H1 (cell line): ENCODE measurements at regions not wholly inside any gene's neighbourhood (a gene's known extent, or its start where the extent isn't known, plus 50 kb on each side); places are given as distances from the start of the nearest gene placed in this dataset.

Experiments used
- CTCF ChIA-PET: fragments of 300-600 bp; sonication (Branson Sonifier 250); formaldehyde crosslinking; loops from one replicate; lab custom pipeline; 2021; ENCODE audit not compliant: partially characterized antibody; lab: Charles Lee
- POLR2A ChIA-PET: fragments of 300-600 bp; sonication (Branson Sonifier 250); formaldehyde crosslinking; loops from one replicate; lab custom pipeline; 2021; ENCODE audit warnings: inconsistent platforms; ENCODE audit not compliant: partially characterized antibody; lab: Charles Lee
- DNase-seq, 2 experiments: peaks; one replicate each; pipeline versions ENCODE4 v3.0.0 to v3.0.0-alpha.2; 2010 to 2022; ENCODE audit warnings: low spot score in 2 of 2, low read depth in 1 of 2, mixed read lengths in 1 of 2
- FAIRE-seq: peaks from 2 replicates; lab custom pipeline; 2011; peaks lifted over from hg19 to GRCh38; lab: Jason Lieb, UNC
- H2AFZ ChIP-seq: 2 replicates; pipeline ENCODE4 v1.8.1; 2012; ENCODE audit warnings: low read length, inconsistent platforms
- H2AK5ac ChIP-seq: 2 replicates; pipeline ENCODE4 v1.6.1; 2013; ENCODE audit warnings: low read depth, low read length
- H2BK120ac ChIP-seq: replicated peaks from 2 replicates; pipeline ENCODE3; 2013; ENCODE audit warnings: low read depth, low read length, inconsistent platforms
- H2BK12ac ChIP-seq: 2 replicates; pipeline ENCODE4 v1.6.1; 2013; ENCODE audit warnings: low read depth, low read length
- H2BK15ac ChIP-seq: 2 replicates; pipeline ENCODE4 v1.6.1; 2013; ENCODE audit warnings: low read length
- H2BK20ac ChIP-seq: 2 replicates; pipeline ENCODE4 v1.6.1; 2013; ENCODE audit warnings: low read length
- H2BK5ac ChIP-seq: 2 replicates; pipeline ENCODE4 v1.6.1; 2013; ENCODE audit warnings: low read depth, low read length
- H3K14ac ChIP-seq: 2 replicates; pipeline ENCODE4 v1.6.1; 2013; ENCODE audit warnings: inconsistent platforms; ENCODE audit not compliant: insufficient read length
- H3K18ac ChIP-seq: 2 replicates; pipeline ENCODE4 v1.6.1; 2013; ENCODE audit warnings: low read length; ENCODE audit errors: extremely low read depth
- H3K23ac ChIP-seq: 2 replicates; pipeline ENCODE4 v1.6.1; 2013; ENCODE audit warnings: inconsistent platforms; ENCODE audit not compliant: insufficient read length
- H3K23me2 ChIP-seq: 2 replicates; pipeline ENCODE4 v1.6.1; 2013; ENCODE audit warnings: low read depth, low read length
- H3K27ac ChIP-seq: 2 replicates; pipeline ENCODE4 v1.6.1; 2011; ENCODE audit warnings: low read depth, low read length, inconsistent platforms
- H3K27me3 ChIP-seq, 4 experiments: replicated peaks in 1 of 4; 1 replicate in 1 of 4; 2 replicates in 3 of 4; pipeline versions ENCODE4 v1.6.1 to v1.8.1; 2011 to 2013; ENCODE audit warnings: low read length in 3 of 4, mild to moderate bottlenecking in 3 of 4, inconsistent platforms in 2 of 4, mixed read lengths in 2 of 4, moderate library complexity in 1 of 4; ENCODE audit not compliant: control insufficient read depth in 3 of 4, insufficient read depth in 3 of 4; ENCODE audit errors: extremely low read depth in 1 of 4
- H3K36me3 ChIP-seq, 4 experiments: 2 replicates each; pipeline versions ENCODE4 v1.6.1 to v1.8.1; 2011 to 2013; ENCODE audit warnings: mild to moderate bottlenecking in 4 of 4, low read length in 3 of 4, moderate library complexity in 2 of 4, control low read depth in 1 of 4, inconsistent platforms in 1 of 4; ENCODE audit not compliant: insufficient read depth in 4 of 4, control insufficient read depth in 2 of 4
- H3K4ac ChIP-seq: replicated peaks from 2 replicates; pipeline ENCODE3; 2013; ENCODE audit warnings: low read length, low read depth, mixed read lengths, inconsistent platforms; ENCODE audit not compliant: insufficient read length
- H3K4me1 ChIP-seq, 4 experiments: replicated peaks in 1 of 4; 1 replicate in 1 of 4; 2 replicates in 3 of 4; pipeline versions ENCODE4 v1.6.1 to v1.8.1; 2011 to 2013; ENCODE audit warnings: low read length in 3 of 4, inconsistent platforms in 2 of 4, mixed read lengths in 1 of 4; ENCODE audit not compliant: insufficient read depth in 4 of 4, control insufficient read depth in 3 of 4
- H3K4me2 ChIP-seq, 2 experiments: 2 replicates each; pipeline versions ENCODE4 v1.6.1 to v1.8.1; 2011 to 2013; ENCODE audit warnings: low read depth in 2 of 2, low read length in 2 of 2, control low read depth in 1 of 2, inconsistent platforms in 1 of 2, mild to moderate bottlenecking in 1 of 2; ENCODE audit not compliant: insufficient read depth in 1 of 2
- H3K4me3 ChIP-seq, 4 experiments: fragments of 200-600, 300-600 bp in 1 of 4; sonication (generic), shearing (Covaris generic), sonication (Bioruptor Twin) in 1 of 4; 2 replicates each; pipeline versions ENCODE4 v1.5.1 to v1.8.1; 2011 to 2016; ENCODE audit warnings: low read length in 4 of 4, low read depth in 3 of 4, control low read depth in 2 of 4, inconsistent platforms in 2 of 4, mild to moderate bottlenecking in 2 of 4, mixed read lengths in 1 of 4, moderate library complexity in 1 of 4; ENCODE audit not compliant: insufficient read depth in 2 of 4; ENCODE audit errors: extremely low read depth in 1 of 4
- H3K56ac ChIP-seq: replicated peaks from 2 replicates; pipeline ENCODE3; 2013; ENCODE audit warnings: low read depth, mild to moderate bottlenecking, mixed read lengths, low read length, inconsistent platforms; ENCODE audit not compliant: insufficient read length
- H3K79me1 ChIP-seq: 2 replicates; pipeline ENCODE4 v1.6.1; 2013; ENCODE audit warnings: low read depth, low read length, control low read depth
- H3K79me2 ChIP-seq, 2 experiments: 2 replicates each; pipeline versions ENCODE4 v1.6.1 to v1.8.1; 2012 to 2013; ENCODE audit warnings: low read length in 2 of 2, mild to moderate bottlenecking in 2 of 2, inconsistent platforms in 1 of 2; ENCODE audit not compliant: insufficient read depth in 2 of 2, control insufficient read depth in 1 of 2
- H3K9ac ChIP-seq, 4 experiments: replicated peaks in 1 of 4; 1 replicate in 1 of 4; 2 replicates in 3 of 4; pipeline versions ENCODE4 v1.6.1 to v1.8.1; 2011 to 2013; ENCODE audit warnings: low read depth in 3 of 4, low read length in 3 of 4, control low read depth in 2 of 4, mild to moderate bottlenecking in 2 of 4, moderate library complexity in 2 of 4, inconsistent platforms in 1 of 4; ENCODE audit errors: extremely low read depth in 1 of 4
- H3K9me3 ChIP-seq, 2 experiments: 2 replicates each; pipeline versions ENCODE4 v1.6.1 to v1.8.1; 2012 to 2013; ENCODE audit warnings: mild to moderate bottlenecking in 2 of 2, moderate library complexity in 2 of 2, control low read depth in 1 of 2, inconsistent platforms in 1 of 2, low read depth in 1 of 2, low read length in 1 of 2, mixed read lengths in 1 of 2; ENCODE audit not compliant: insufficient read depth in 2 of 2
- H4K20me1 ChIP-seq, 2 experiments: replicated peaks in 1 of 2; 2 replicates each; pipeline versions ENCODE3 to v1.8.1; 2011 to 2013; ENCODE audit warnings: inconsistent platforms in 2 of 2, low read length in 2 of 2, mild to moderate bottlenecking in 1 of 2; ENCODE audit not compliant: insufficient read depth in 2 of 2, control insufficient read depth in 1 of 2
- H4K5ac ChIP-seq: 2 replicates; pipeline ENCODE4 v1.6.1; 2013; ENCODE audit warnings: low read length, low read depth, mixed read lengths, inconsistent platforms; ENCODE audit not compliant: insufficient read length
- H4K8ac ChIP-seq: 2 replicates; pipeline ENCODE4 v1.8.0; 2013; ENCODE audit warnings: mild to moderate bottlenecking, moderate library complexity, low read length, inconsistent platforms; ENCODE audit not compliant: insufficient read depth; ENCODE audit errors: extremely low read depth
- H4K91ac ChIP-seq: replicated peaks from 2 replicates; pipeline ENCODE3; 2013; ENCODE audit warnings: low read length, mixed read lengths, inconsistent platforms; ENCODE audit not compliant: insufficient read length
- EGR1 ChIP-seq: IDR thresholded peaks from 2 replicates; pipeline ENCODE4 v1.6.1; 2011; ENCODE audit warnings: low read depth, low read length, borderline replicate concordance
- MAFK ChIP-seq: IDR thresholded peaks from 2 replicates; pipeline ENCODE4 v1.6.1; 2012; ENCODE audit warnings: low read depth, mild to moderate bottlenecking, improper control_type of control experiment, low read length
- POLR2AphosphoS5 ChIP-seq: IDR thresholded peaks from 2 replicates; pipeline ENCODE4 v1.6.1; 2011; ENCODE audit warnings: low read depth, low read length
- POU5F1 ChIP-seq: IDR thresholded peaks from 2 replicates; pipeline ENCODE4 v1.6.1; 2011; ENCODE audit warnings: low read depth, mild to moderate bottlenecking, low read length, moderate library complexity
- SIRT6 ChIP-seq: IDR thresholded peaks from one replicate; pipeline ENCODE4 v1.7.1; 2012; ENCODE audit warnings: low read length, inconsistent platforms
- SP1 ChIP-seq: IDR thresholded peaks from 2 replicates; pipeline ENCODE4 v1.6.1; 2011; ENCODE audit warnings: low read depth, low read length
- WGBS, 2 experiments: shearing (Covaris generic) in 1 of 2; methylation state at CpG; one replicate each; pipeline versions ENCODE4 v1.1.6 to v1.1.7; 2013 to 2015; ENCODE audit warnings: low lambda C conversion rate in 2 of 2, mixed read lengths in 2 of 2, inconsistent platforms in 1 of 2, low coverage in 1 of 2, missing lambda C conversion rate in 1 of 2; ENCODE audit not compliant: insufficient replicate concordance in 2 of 2, insufficient coverage in 1 of 2, insufficient read length in 1 of 2; ENCODE audit errors: extremely low coverage in 1 of 2, missing lambda C conversion rate in 1 of 2; 5-methylcytosine and 5-hydroxymethylcytosine counted together

DNA sequence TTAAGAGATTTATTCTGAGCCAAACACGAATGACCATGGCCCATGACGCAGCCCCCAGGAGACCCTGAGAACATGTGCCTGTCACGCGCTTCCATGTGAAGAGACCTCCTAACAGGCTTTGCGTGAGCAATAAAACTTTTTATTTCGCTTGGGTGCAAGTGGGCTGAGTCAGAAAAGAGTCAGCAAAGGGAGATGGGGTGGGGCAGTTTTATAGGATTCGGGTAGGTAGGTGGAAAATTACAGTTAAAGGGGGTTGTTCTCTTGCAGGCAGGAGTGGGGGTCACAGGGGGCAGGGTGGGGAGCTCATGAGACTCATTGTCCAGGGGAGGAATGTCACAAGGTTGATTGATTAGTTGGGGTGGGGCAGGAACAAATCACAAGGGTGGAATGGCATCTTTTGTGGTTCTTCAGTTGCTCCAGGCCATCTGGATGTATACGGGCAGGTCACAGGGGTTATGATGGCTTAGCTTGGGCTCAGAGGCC is 77.2 kb upstream of the FTH1 start:
- Histone ChIP-seq H2BK120ac (no peak overlapping the region), H3K79me1 (no peaks in the 10 kb centered on the region), H3K18ac (no peak overlapping the region), H3K4me2 (no peak overlapping the region), H4K20me1 (no peaks in the 10 kb centered on the region), H4K91ac (no peak overlapping the region), H3K23me2 (no peaks in the 10 kb centered on the region), H4K5ac (no peak overlapping the region), H3K27me3 (no peaks in the 10 kb centered on the region), H3K9me3 (no peaks in the 10 kb centered on the region), H3K4me3 (no peak overlapping the region), H3K23ac (no peak overlapping the region), H3K79me2 (no peaks in the 10 kb centered on the region), H3K14ac (no peak overlapping the region), H2BK5ac (no peak overlapping the region), H3K4ac (no peak overlapping the region), H2BK12ac (no peak overlapping the region), H2BK15ac (no peak overlapping the region), H4K8ac (no peak overlapping the region), H3K56ac (no peak overlapping the region), H3K4me1 (no peaks in the 10 kb centered on the region), H2BK20ac (no peak overlapping the region), H2AFZ (no peak overlapping the region), H2AK5ac (no peak overlapping the region), H3K36me3 (no peaks in the 10 kb centered on the region), H3K9ac (no peak overlapping the region), H3K27ac (no peak overlapping the region)
- no peak for DNase-seq
- TF ChIP-seq POLR2AphosphoS5 (no peak), MAFK (no peak), POU5F1 (no peak), SP1 (no peak), EGR1 (no peak), SIRT6 (no peak)
- FAIRE-seq, result no peak
- POLR2A ChIA-PET, result no interaction called here
- CTCF ChIA-PET, result interaction anchor here (1.4 kb wide), 1 partner anchor 37 kb away, joined by 5 read pairs; no protein-coding TSS in a partner anchor
- 96% methylated on average over 8 of the region's 8 CpGs; no CpG with 5 or more reads in 1 of the 2 experiments for WGBS, 2 experiments
